ENCODE measurements at regions not wholly inside any gene's neighbourhood (a gene's known extent, or its start where the extent isn't known, plus 50 kb on each side); places are given as distances from the start of the nearest gene placed in this dataset.

GRCh38 chr9:522658-523057 lies 308.0 kb downstream of the DOCK8 start:
- Histone ChIP-seq H3K4me3 (ENCODE audit: low read depth, low read length) (no peak overlapping the region), H3K36me3 (no peaks in the 10 kb centered on the region), H3K4me1 (no peaks in the 10 kb centered on the region), H3K9me3 (no peaks in the 10 kb centered on the region), H3K27me3 (no peaks in the 10 kb centered on the region)
- no peak for TF ChIP-seq CTCF (IDR thresholded peaks at IDR 0.05; ENCODE audit: low read depth, low read length)
- no peak for DNase-seq

GRCh38 chr9:523444-523843 lies 308.8 kb downstream of the DOCK8 start:
- DNase-seq = no peak
- H3K4me1 ChIP-seq = no peaks in the 10 kb centered on the region

DNA sequence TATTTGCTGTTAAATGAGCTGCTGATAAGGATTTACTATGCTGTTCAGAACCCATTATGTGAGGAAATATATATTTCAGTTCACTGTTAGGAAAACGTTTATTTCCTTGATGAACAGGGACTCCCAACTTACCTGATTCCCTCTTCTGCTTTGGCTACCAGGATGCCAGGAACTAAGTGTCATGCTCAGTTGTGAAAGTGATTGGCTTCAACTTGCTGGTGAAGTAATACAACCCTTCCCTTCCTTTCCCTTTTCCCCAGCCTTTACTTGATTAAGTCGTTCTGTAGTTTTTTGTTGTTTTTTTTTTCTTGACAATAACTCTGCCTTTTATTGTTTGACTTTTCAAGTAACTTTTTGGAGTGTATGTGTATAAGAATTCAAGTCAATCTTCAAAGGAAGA lies 309.3 kb downstream of the DOCK8 start:
- Histone ChIP-seq H3K36me3 (no peaks in the 10 kb centered on the region), H3K9me3 (no peaks in the 10 kb centered on the region), H3K4me3 (ENCODE audit: low read depth, low read length) (no peak overlapping the region), H3K27me3 (no peaks in the 10 kb centered on the region), H3K4me1 (no peaks in the 10 kb centered on the region)
- DNase-seq = no peak
- TF ChIP-seq CTCF (IDR thresholded peaks at IDR 0.05; ENCODE audit: low read depth, low read length) = no peak

More at GRCh38 chr9:523444-523843, 308.8 kb downstream of the DOCK8 start:
- H3K9me3 ChIP-seq = no peaks in the 10 kb centered on the region
- no peak for TF ChIP-seq CTCF (IDR thresholded peaks at IDR 0.05; ENCODE audit: low read depth, low read length)
- H3K27me3 ChIP-seq = no peaks in the 10 kb centered on the region
- H3K36me3 ChIP-seq = no peaks in the 10 kb centered on the region
- H3K4me3 ChIP-seq (ENCODE audit: low read depth, low read length) = no peak overlapping the region

DNA sequence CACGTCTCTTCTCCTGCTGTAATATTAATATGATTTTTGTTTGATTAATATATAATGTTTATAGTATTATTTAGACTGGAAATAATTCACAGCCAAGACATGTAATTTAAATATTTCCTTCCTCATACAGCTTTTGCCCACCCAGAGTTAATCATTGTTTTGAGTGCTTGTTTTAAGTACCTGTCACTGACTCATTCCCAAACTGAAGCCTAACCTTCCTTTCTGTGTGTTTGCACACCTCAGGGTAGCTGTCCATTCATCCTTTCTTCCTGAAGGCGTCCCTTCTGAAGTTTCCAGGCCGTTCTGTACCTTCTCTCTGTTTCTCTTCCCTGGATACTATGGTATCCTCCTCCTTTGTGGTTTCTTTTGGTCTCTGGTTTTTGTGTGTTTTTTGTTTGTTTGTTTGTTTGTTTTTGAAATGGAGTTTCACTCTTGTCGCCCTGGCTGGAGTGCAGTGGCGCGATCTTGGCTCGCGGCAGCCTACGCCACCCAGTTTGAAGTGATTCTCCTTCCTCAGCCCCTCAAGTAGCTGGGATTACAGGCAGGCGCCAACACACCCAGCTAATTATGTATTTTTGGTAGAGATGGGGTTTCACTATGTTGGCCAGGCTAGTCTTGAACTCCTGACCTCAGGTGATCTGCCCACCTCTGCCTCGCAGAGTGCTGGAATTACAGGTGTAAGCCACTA lies 312.4 kb downstream of the DOCK8 start:
- H3K27me3 ChIP-seq = 0 out of 2 replicates have a peak, but pooled peaks cover 4% of the 10 kb centered on the region
- H3K4me1 ChIP-seq = no peaks in the 10 kb centered on the region
- H3K36me3 ChIP-seq = no peaks in the 10 kb centered on the region
- no peak for DNase-seq
- TF ChIP-seq CTCF (IDR thresholded peaks at IDR 0.05; ENCODE audit: low read depth, low read length) = no peak
- no peak overlapping the region for H3K4me3 ChIP-seq (ENCODE audit: low read depth, low read length)
- H3K9me3 ChIP-seq = no peaks in the 10 kb centered on the region

DNA sequence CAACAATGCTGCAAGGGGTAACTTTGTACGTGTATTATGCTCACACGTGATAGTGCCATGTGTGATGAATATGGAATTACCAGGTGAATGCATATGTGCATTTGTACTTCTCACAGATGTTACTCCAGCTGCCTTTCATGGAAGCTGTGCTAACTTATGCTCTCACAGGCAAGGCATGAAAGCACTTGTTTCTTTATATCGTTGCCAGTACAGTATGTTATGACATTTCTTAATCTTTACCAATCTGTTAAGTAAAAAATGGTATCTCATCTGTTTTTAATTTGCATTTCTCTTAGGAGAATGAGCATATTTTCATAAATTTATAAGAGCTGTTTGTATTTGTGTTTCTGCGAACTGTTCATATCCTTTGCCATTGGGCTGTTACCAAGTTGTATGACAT lies 311.8 kb upstream of the DMRT1 start:
- H3K36me3 ChIP-seq = no peaks in the 10 kb centered on the region
- H3K27me3 ChIP-seq = 0 out of 2 replicates have a peak, but pooled peaks cover 4% of the 10 kb centered on the region
- no peaks in the 10 kb centered on the region for H3K9me3 ChIP-seq
- H3K4me3 ChIP-seq (ENCODE audit: low read depth, low read length) = no peak overlapping the region
- no peaks in the 10 kb centered on the region for H3K4me1 ChIP-seq
- DNase-seq = no peak
- no peak for TF ChIP-seq CTCF (IDR thresholded peaks at IDR 0.05; ENCODE audit: low read depth, low read length)

DNA sequence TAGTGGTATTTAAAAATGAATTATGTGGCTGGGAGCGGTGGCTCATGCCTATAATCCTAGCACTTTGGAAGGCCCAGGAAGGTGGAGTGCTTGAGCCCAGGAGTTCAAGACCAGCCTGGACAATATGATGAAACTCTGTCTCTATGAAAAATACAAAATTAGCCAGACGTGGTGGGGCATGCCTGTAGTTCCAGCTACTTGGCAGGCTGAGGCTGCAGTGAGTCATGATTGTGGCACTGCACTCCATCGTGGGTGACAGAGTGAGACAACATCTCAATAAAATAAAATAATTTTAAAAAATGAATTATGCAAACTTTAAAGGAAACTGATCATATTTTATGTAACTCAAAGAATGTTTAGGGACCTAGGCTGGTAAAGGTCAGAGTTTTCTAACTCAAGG lies 310.8 kb upstream of the DMRT1 start:
- Histone ChIP-seq H3K9me3 (no peaks in the 10 kb centered on the region), H3K4me1 (no peaks in the 10 kb centered on the region), H3K36me3 (no peaks in the 10 kb centered on the region), H3K4me3 (ENCODE audit: low read depth, low read length) (no peak overlapping the region), H3K27me3 (0 out of 2 replicates have a peak, but pooled peaks cover 4% of the 10 kb centered on the region)
- DNase-seq = no peak
- TF ChIP-seq CTCF (IDR thresholded peaks at IDR 0.05; ENCODE audit: low read depth, low read length) = no peak
